Activated CD4-positive, alpha-beta T cell treated with anti-CD3 and anti-CD28 coated beads, Interleukin-2, amount 10 ng/mL, durations not matched to agents 24 days and 14 days (primary cell): ENCODE measurements at regions not wholly inside any gene's neighbourhood (a gene's known extent, or its start where the extent isn't known, plus 50 kb on each side); places are given as distances from the start of the nearest gene placed in this dataset.
"Not testable (repeated sequence)": the region's sequence is repeated elsewhere in the genome, so short reads cannot be mapped to it uniquely, and the experiment has no call there.

Experiments
- DNase-seq: peaks from one replicate; pipeline ENCODE4 v3.0.0; 2022
- H3K27ac Mint-ChIP-seq: one replicate; pipeline ENCODE4 v1.8.0; 2022; ENCODE audit warnings: mild to moderate bottlenecking, mixed read lengths
- H3K27me3 Mint-ChIP-seq: one replicate; pipeline ENCODE4 v1.8.0; 2022; ENCODE audit warnings: mixed read lengths
- H3K36me3 Mint-ChIP-seq: one replicate; pipeline ENCODE4 v1.8.0; 2022; ENCODE audit warnings: low read depth, mild to moderate bottlenecking, mixed read lengths
- H3K4me1 Mint-ChIP-seq: one replicate; pipeline ENCODE4 v1.8.0; 2021; ENCODE audit warnings: mixed read lengths
- H3K4me3 Mint-ChIP-seq: one replicate; pipeline ENCODE4 v1.8.0; 2022; ENCODE audit warnings: mild to moderate bottlenecking, moderate library complexity, mixed read lengths
- H3K9me3 Mint-ChIP-seq: one replicate; pipeline ENCODE4 v1.8.0; 2021; ENCODE audit warnings: mixed read lengths
- intact Hi-C: fragments of 100-400 bp; cut with micrococcal nuclease; formaldehyde crosslinking; loops from one replicate; pipeline ENCODE4 v1.15.1; 2023

DNA sequence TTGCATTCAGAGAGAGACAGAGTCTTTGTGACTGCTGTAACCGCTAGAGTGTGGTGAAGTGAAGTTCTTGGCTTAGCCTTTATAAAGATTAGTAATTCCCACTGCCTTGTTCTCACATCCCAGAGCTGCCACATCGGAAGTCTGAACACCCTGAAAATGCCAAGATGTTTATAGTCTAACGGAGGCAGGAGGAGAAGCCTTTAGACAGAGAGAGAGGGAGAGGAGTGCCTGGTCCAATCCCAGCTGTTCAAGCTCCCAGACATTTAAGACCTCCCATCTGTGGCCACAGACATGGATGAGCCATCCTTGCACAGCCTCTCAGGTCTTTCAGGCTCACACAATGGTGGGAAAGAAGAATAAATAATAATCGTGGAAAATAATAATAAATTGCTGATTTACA is 1422.8 kb upstream of the EYS start:
- Mint-ChIP-seq H3K36me3 (no peaks in the 10 kb centered on the region), H3K4me3 (no peak overlapping the region), H3K27ac (no peak overlapping the region), H3K27me3 (no peaks in the 10 kb centered on the region), H3K9me3 (no peaks in the 10 kb centered on the region), H3K4me1 (no peaks in the 10 kb centered on the region)
- intact Hi-C loops: no loop called here
- DNase-seq: no peak

DNA sequence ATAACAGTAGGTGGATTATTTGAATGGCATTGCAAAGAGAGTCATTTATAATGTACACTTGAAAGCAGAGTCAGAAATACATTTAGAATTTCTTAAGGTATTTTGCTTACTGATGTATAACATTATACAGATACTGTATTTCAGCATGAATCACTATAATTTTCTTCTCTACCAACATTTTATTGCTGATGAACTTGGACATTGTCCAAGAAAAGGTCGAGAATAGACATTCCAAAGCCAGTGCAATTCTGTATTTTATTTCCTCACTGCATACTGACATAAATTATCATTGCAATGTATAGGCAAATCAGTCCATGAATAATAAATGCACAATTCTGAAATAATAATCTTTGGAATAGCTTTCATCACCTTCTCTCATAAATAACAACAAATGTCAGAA is 1420.0 kb upstream of the EYS start:
- no peaks in the 10 kb centered on the region for H3K9me3 Mint-ChIP-seq
- no peak for DNase-seq
- H3K27ac Mint-ChIP-seq: no peak overlapping the region
- intact Hi-C loops: no loop called here
- H3K4me3 Mint-ChIP-seq: no peak overlapping the region
- no peaks in the 10 kb centered on the region for H3K27me3 Mint-ChIP-seq
- no peaks in the 10 kb centered on the region for H3K36me3 Mint-ChIP-seq
- no peaks in the 10 kb centered on the region for H3K4me1 Mint-ChIP-seq

DNA sequence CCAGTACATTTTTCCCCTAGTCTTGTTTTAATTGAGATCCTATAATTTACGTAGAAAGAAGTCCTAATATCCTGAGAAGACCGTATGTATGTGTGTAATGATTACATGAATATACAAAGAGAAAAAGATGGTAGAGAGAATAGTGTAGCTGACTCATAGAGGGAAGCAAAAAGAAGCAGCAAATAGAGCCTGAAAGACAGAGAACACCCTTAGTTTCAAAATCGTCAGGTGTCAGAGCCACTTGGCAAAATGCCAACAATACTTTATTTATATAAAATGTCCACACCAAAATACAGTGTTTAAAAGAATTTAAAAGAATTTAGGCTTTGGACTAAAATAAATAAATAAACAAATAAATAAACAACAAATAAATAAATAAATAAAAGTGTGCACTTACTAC is 1414.1 kb upstream of the EYS start:
- H3K4me3 Mint-ChIP-seq: no peak overlapping the region
- no peaks in the 10 kb centered on the region for H3K36me3 Mint-ChIP-seq
- no peaks in the 10 kb centered on the region for H3K4me1 Mint-ChIP-seq
- H3K27ac Mint-ChIP-seq: no peak overlapping the region
- no peaks in the 10 kb centered on the region for H3K9me3 Mint-ChIP-seq
- no peak for DNase-seq
- intact Hi-C loops: no loop called here
- H3K27me3 Mint-ChIP-seq: no peaks in the 10 kb centered on the region

DNA sequence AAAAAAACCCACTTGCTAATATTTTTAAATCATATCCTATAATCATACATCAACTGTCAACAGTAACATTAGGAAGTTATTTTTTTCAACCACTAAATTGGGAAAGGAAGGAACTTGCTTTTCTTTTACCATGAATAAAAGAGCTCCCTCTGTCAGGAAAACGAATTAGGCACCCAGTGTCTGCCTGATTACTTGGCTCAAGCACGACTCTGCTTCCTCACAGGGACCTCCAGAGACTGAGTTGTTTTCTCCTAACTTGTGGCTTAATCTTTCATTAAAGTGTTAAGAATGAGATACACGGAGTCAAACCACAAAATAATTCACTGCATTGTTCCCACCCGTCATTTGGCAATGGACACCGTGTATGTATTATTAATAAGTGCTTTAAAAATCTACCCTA is 1405.1 kb upstream of the EYS start:
- H3K9me3 Mint-ChIP-seq: no peaks in the 10 kb centered on the region

DNA sequence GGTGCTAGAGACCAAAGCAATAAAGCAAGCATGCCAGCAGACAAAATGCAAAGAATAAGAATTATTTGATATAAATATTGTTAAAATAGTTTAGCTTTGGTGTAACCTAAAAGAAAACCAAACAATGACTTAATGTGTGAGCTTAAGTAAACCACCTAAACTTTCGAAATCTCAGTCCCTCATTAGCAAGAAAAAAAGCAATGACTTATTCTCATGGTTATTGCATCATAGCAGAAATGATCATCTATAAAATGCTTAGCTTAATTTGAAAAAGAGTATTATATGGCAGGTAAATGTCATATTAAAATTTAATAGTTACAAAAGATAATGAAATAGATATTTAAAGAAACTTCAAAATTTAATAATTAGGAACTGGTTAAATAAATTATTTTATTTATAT is 1395.7 kb upstream of the EYS start:
- Mint-ChIP-seq H3K27ac (no peak overlapping the region), H3K4me3 (no peak overlapping the region), H3K9me3 (no peaks in the 10 kb centered on the region), H3K4me1 (no peaks in the 10 kb centered on the region), H3K36me3 (no peaks in the 10 kb centered on the region), H3K27me3 (no peaks in the 10 kb centered on the region)
- intact Hi-C loops: no loop called here
- DNase-seq: no peak

More for the DNA sequence above, 1405.1 kb upstream of the EYS start:
- no peak overlapping the region for H3K4me3 Mint-ChIP-seq
- intact Hi-C loops: no loop called here
- DNase-seq: no peak
- H3K27ac Mint-ChIP-seq: no peak overlapping the region
- no peaks in the 10 kb centered on the region for H3K4me1 Mint-ChIP-seq
- H3K27me3 Mint-ChIP-seq: no peaks in the 10 kb centered on the region
- no peaks in the 10 kb centered on the region for H3K36me3 Mint-ChIP-seq

DNA sequence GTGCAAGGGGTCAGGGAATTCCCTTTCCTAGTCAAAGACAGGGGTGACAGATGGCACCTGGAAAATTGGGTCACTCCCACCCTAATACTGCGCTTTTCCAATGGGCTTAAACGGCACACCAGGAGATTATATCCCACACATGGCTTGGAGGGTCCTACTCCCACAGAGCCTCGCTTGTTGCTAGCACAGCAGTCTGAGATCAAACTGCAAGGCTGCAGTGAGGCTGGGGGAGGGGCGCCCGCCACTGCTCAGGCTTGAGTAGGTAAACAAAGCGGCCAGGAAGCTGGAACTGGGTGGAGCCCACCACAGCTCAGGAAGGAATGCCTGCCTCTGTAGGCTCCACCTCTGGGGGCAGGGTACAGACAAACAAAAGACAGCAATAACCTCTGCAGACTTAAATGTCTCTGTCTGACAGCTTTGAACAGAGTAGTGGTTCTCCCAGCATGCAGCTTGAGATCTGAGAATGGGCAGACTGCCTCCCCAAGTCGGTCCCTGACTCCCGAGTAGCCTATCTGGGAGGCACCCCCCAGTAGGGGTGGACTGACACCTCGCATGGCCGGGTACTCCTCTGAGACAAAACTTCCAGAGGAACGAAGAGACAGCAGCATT is 1388.7 kb upstream of the EYS start:
- H3K36me3 Mint-ChIP-seq, H3K4me1 Mint-ChIP-seq, H3K27me3 Mint-ChIP-seq, intact Hi-C loops, H3K9me3 Mint-ChIP-seq, DNase-seq, H3K27ac Mint-ChIP-seq, H3K4me3 Mint-ChIP-seq: not testable (repeated sequence)

DNA sequence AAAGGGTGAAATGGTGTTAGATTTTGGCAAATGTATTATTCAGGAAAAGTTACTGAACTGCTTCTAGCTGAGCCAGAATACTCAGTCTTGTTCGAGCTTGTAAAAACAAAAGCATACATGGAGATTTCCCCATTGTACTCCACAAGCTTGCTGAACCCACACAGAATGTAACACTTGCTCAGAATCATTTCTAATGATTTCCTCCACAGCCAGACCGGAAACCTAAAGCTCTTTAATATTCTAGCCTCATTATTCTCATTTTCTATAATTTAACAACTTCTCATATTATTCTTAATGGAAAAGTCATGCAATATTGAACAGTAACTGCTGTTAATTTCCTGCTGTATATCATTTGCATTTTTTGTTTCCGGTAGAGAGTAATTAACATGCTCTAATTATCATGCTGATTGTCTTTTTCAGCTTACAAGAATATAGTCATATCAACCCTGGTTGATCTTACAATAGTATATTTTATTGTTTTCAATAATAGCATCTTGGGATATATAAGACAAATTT is 1387.5 kb upstream of the EYS start:
- intact Hi-C loops: no loop called here
- Mint-ChIP-seq H3K9me3 (peaks cover 4% of the 10 kb centered on the region), H3K36me3 (no peaks in the 10 kb centered on the region), H3K4me1 (no peaks in the 10 kb centered on the region), H3K27me3 (no peaks in the 10 kb centered on the region), H3K27ac (no peak overlapping the region), H3K4me3 (no peak overlapping the region)
- no peak for DNase-seq

DNA sequence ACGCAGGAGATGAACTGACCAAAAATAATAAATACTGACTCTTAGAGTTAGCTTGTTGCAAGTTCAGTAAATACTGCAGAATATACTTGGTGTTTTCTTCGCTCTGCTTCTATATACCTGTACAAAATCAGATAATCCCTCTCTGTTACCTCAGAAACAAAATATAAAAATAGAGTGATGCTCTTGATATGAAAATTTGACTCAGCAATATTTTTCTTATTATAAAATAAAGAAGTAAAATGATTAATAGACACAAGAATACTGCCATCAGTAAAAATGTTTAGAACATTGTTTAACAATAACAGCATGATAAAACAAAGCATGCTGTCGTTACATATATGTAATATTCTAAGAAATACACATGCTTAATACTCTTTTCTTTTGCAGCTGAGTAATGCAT is 1366.9 kb upstream of the EYS start:
- DNase-seq: no peak
- Mint-ChIP-seq H3K9me3 (no peaks in the 10 kb centered on the region), H3K27ac (no peak overlapping the region), H3K36me3 (no peaks in the 10 kb centered on the region), H3K4me1 (no peaks in the 10 kb centered on the region), H3K27me3 (no peaks in the 10 kb centered on the region), H3K4me3 (no peak overlapping the region)
- intact Hi-C loops: no loop called here

DNA sequence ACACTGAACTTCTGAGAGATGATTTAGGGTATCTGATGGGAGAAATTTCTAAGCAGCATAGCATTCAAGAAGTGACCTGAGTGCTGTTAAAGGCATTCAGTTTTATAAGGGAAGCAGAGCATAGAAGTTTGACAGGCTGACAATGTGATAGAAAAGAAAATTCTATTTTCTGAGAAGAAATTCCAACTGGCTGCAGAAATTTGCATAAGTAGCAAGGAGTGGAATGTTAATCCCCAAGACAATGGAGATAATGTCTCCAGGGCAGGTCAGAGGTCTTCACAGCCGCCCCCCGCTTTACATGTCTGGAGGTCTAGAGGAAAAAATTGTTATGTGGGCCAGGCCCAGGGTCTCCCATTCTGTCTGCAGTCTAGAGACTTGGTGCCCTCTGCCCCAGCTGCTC is 1361.8 kb upstream of the EYS start:
- no peaks in the 10 kb centered on the region for H3K4me1 Mint-ChIP-seq
- H3K27ac Mint-ChIP-seq: no peak overlapping the region
- H3K36me3 Mint-ChIP-seq: no peaks in the 10 kb centered on the region
- no peak for DNase-seq
- intact Hi-C loops: no loop called here
- no peaks in the 10 kb centered on the region for H3K27me3 Mint-ChIP-seq
- H3K9me3 Mint-ChIP-seq: peaks cover 4% of the 10 kb centered on the region
- no peak overlapping the region for H3K4me3 Mint-ChIP-seq

DNA sequence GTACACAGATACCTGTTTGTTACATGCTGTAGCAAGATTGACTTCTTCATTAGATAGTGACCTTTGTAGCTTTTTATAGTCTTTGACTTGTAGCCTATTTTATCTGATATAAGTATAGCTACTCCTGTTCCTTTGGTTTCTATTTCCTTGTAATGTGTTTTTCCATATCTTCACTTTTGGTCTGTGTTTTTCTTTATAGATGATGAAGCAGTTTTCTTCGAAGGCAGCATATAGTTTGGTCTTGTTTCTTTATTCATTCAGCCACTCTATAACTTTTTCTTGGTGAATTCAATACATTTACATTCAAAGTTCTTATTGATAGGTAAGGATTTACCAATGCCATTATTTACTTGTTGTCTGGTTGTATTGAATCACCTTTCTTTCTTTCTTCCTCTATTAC is 1357.3 kb upstream of the EYS start:
- Mint-ChIP-seq H3K27me3 (no peaks in the 10 kb centered on the region), H3K27ac (no peak overlapping the region), H3K4me3 (no peak overlapping the region), H3K9me3 (peaks cover 4% of the 10 kb centered on the region), H3K4me1 (no peaks in the 10 kb centered on the region), H3K36me3 (no peaks in the 10 kb centered on the region)
- intact Hi-C loops: no loop called here
- no peak for DNase-seq

DNA sequence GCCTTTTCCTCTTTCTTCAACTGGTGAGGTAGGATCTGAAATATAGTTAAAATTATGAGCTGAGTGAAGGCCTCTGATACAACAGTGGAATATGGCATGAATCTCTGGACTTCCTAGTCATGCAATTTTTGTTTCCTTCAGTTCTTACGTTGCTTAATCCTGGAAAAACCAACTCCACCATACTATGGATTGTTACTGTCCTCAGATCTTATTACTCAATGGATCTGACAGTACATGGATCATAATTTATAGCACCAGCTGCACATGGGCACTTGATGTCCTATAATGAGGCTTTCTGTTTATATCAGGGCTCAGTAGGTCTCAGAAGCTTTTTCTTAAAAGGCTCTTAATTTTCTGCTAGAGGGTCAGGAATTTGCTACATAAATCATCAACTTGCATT is 1341.0 kb upstream of the EYS start:
- Mint-ChIP-seq H3K4me3 (no peak overlapping the region), H3K4me1 (no peaks in the 10 kb centered on the region), H3K36me3 (no peaks in the 10 kb centered on the region), H3K27ac (no peak overlapping the region), H3K27me3 (no peaks in the 10 kb centered on the region), H3K9me3 (no peaks in the 10 kb centered on the region)
- intact Hi-C loops: no loop called here
- DNase-seq: no peak

DNA sequence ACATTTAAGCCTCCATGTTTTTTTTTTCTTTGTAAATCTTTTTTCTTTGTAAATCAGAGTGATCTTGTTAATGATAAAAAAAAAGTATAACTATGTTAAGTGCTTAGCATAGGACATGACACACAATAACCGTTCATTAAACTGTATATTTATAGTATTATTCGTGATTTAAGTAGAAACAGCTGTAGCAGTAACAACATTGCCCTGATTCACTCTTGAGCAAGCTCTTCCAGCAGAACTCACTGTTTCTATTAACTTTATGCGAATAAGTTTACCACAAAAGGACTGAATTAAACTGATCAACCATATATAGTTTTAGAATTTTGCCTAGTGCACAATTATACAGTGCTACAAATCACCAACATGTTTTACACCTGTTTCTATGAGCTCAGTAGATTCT is 1338.0 kb upstream of the EYS start:
- H3K36me3 Mint-ChIP-seq: no peaks in the 10 kb centered on the region

DNA sequence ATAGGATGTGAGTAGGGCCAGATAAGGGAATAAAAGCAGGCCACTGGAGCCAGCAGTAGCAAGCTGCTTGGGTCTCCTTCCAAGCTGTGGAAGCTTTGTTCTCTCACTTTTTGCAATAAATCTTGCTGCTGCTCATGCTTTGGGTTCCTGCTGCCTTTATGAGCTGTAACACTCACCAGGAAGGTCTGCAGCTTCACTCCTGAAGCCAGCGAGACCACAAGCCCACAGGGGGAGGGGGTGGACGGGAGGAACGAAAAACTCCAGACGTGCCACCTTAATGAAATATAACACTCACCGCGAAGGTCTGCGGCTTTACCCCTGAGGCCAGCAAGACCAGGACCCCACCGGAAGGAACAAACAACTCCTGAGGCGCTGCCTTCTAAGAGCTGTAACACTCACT is 1324.4 kb upstream of the EYS start:
- peaks cover 9% of the 10 kb centered on the region for H3K9me3 Mint-ChIP-seq
- no peak overlapping the region for H3K4me3 Mint-ChIP-seq
- no peaks in the 10 kb centered on the region for H3K4me1 Mint-ChIP-seq
- no peaks in the 10 kb centered on the region for H3K27me3 Mint-ChIP-seq
- intact Hi-C loops: no loop called here
- H3K36me3 Mint-ChIP-seq: no peaks in the 10 kb centered on the region
- no peak for DNase-seq
- H3K27ac Mint-ChIP-seq: no peak overlapping the region

More for the DNA sequence above, 1338.0 kb upstream of the EYS start:
- Mint-ChIP-seq H3K4me3 (no peak overlapping the region), H3K4me1 (no peaks in the 10 kb centered on the region), H3K27ac (no peak overlapping the region), H3K27me3 (no peaks in the 10 kb centered on the region), H3K9me3 (no peaks in the 10 kb centered on the region)
- no peak for DNase-seq
- intact Hi-C loops: no loop called here

DNA sequence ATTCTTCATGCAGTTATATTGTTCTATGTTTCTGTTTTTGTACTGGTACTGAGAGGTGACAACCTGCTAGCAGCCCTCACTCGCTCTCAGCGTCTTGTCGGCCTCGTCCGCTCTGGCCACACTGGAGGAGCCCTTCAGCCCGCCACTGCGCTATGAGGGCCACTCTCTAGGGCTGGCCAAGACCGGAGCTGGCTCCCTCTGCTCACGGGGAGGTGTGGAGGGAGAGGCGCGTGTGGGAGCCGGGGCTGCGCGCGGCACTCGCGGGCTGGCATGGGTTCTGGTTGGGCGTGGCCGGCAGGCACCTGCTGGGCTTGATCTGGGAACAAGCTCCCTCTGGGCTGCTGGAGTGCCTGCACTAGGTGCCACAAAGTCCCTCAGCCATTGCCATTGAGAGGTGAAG is 1323.8 kb upstream of the EYS start:
- DNase-seq: no peak
- H3K9me3 Mint-ChIP-seq: peaks cover 9% of the 10 kb centered on the region
- no peaks in the 10 kb centered on the region for H3K4me1 Mint-ChIP-seq
- H3K4me3 Mint-ChIP-seq: no peak overlapping the region
- no peaks in the 10 kb centered on the region for H3K36me3 Mint-ChIP-seq
- intact Hi-C loops: no loop called here
- H3K27me3 Mint-ChIP-seq: no peaks in the 10 kb centered on the region
- no peak overlapping the region for H3K27ac Mint-ChIP-seq

DNA sequence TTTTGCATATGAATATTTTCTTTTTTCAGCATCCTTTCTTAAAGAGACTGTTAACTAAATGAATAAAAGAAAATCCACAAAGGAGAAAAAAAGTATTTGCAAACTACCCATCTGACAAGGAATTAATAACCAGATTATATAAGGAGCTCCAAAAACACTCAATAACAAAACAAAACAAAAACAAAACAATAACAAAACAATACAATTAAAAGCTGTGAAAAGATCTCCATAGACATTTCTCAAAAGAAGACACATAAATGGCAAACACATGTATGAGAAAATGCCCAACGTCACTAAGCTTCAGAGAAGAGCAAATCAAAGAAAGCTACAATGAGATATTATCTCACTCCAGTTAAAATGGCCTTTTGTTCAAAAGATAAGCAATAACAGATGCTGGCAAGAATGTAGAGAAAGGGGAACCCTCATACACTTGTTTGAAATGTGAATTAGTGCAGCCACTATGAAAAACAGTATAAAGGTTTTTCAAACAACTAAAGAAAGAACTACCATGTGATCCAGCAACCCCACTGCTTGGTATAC is 1310.0 kb upstream of the EYS start:
- H3K4me1 Mint-ChIP-seq: no peaks in the 10 kb centered on the region
- no peak for DNase-seq
- H3K36me3 Mint-ChIP-seq: no peaks in the 10 kb centered on the region
- no peak overlapping the region for H3K4me3 Mint-ChIP-seq
- intact Hi-C loops: no loop called here
- no peak overlapping the region for H3K27ac Mint-ChIP-seq
- no peaks in the 10 kb centered on the region for H3K27me3 Mint-ChIP-seq
- H3K9me3 Mint-ChIP-seq: peaks cover 7% of the 10 kb centered on the region
